HepG2 (cell line): ENCODE measurements at regions not wholly inside any gene's neighbourhood (a gene's known extent, or its start where the extent isn't known, plus 50 kb on each side); places are given as distances from the start of the nearest gene placed in this dataset.

ENCODE experiments used
- ATAC-seq: fragments of 200-7000 bp; cut with Tn5 transposase; 3 replicates; pipeline ENCODE4 v1.9.1; 2020; ENCODE audit warnings: mild to moderate bottlenecking, moderate library complexity
- BruUV-seq: library from RNA; stranded (reverse); fragments of 400-500 nt; replicated peaks from 2 replicates; lab custom pipeline; 2021; lab: Mats Ljungman, UMichigan
- CTCF ChIA-PET: fragments of 300-600 bp; formaldehyde crosslinking; extraction: SDS; loops from one replicate; lab custom pipeline; 2021; ENCODE audit warnings: low total read pairs, inconsistent platforms, low intra/inter-chr PET ratio; lab: Yijun Ruan, JAX
- POLR2A ChIA-PET: fragments of 350-600 bp; sonication (Branson Sonifier 250); formaldehyde crosslinking; loops from one replicate; lab custom pipeline; 2020; ENCODE audit warnings: antibody characterized with exemption, inconsistent platforms; lab: Yijun Ruan, JAX
- DNase-seq: peaks from one replicate; pipeline ENCODE4 v3.0.0-alpha.2; 2015; ENCODE audit warnings: low spot score
- FAIRE-seq: peaks from 3 replicates; lab custom pipeline; 2011; peaks lifted over from hg19 to GRCh38; lab: Jason Lieb, UNC
- H2AFZ ChIP-seq: one replicate; pipeline ENCODE4 v1.6.1; 2011; ENCODE audit warnings: low read length, inconsistent platforms
- H3K27ac ChIP-seq: fragments of 300-600 bp; 3 replicates; pipeline ENCODE4 v1.8.0; 2011; ENCODE audit warnings: mixed run types, mild to moderate bottlenecking, mixed read lengths, low read length, inconsistent platforms; ENCODE audit not compliant: insufficient read depth; ENCODE audit errors: extremely low read length
- H3K27me3 ChIP-seq, 2 experiments: fragments of 200-600 bp in 1 of 2; 2 replicates in 1 of 2; 3 replicates in 1 of 2; pipeline versions ENCODE4 v1.6.0 to v1.8.0; 2011; ENCODE audit warnings: low read length in 2 of 2, mild to moderate bottlenecking in 2 of 2, moderate library complexity in 2 of 2, inconsistent platforms in 1 of 2; ENCODE audit not compliant: insufficient read depth in 2 of 2, control insufficient read depth in 1 of 2
- H3K36me3 ChIP-seq, 2 experiments: fragments of 200-600 bp in 1 of 2; replicated peaks in 1 of 2; 2 replicates in 1 of 2; 3 replicates in 1 of 2; pipeline versions ENCODE4 v1.5.1 to v1.8.0; 2011; ENCODE audit warnings: low read length in 2 of 2, inconsistent platforms in 1 of 2; ENCODE audit not compliant: insufficient read depth in 2 of 2, control insufficient read depth in 1 of 2
- H3K4me1 ChIP-seq: 2 replicates; pipeline ENCODE4 v1.5.1; 2012; ENCODE audit warnings: low read length, inconsistent platforms; ENCODE audit not compliant: insufficient read depth
- H3K4me2 ChIP-seq: 2 replicates; pipeline ENCODE4 v1.6.0; 2011; ENCODE audit warnings: low read depth, low read length, inconsistent platforms
- H3K4me3 ChIP-seq, 3 experiments: fragments of 200-600 bp in 1 of 3; sonication (generic), shearing (Covaris generic) in 1 of 3; replicated peaks in 1 of 3; 2 replicates each; pipeline ENCODE4 v1.5.1; 2011 to 2016; ENCODE audit warnings: low read length in 3 of 3, inconsistent platforms in 2 of 3, low read depth in 2 of 3, mild to moderate bottlenecking in 2 of 3, control low read depth in 1 of 3, mixed read lengths in 1 of 3; ENCODE audit not compliant: insufficient read depth in 1 of 3
- H3K79me2 ChIP-seq: one replicate; pipeline ENCODE4 v1.6.1; 2011; ENCODE audit warnings: low read length, inconsistent platforms; ENCODE audit not compliant: insufficient read depth
- H3K9ac ChIP-seq: 2 replicates; pipeline ENCODE4 v1.6.0; 2011; ENCODE audit warnings: mild to moderate bottlenecking, low read depth, low read length, inconsistent platforms; ENCODE audit not compliant: insufficient read depth
- H3K9me3 ChIP-seq: 2 replicates; pipeline ENCODE4 v1.5.1; 2012; ENCODE audit warnings: mild to moderate bottlenecking, low read length
- H4K20me1 ChIP-seq: 2 replicates; pipeline ENCODE4 v1.6.0; 2011; ENCODE audit warnings: inconsistent platforms, mild to moderate bottlenecking, low read length, moderate library complexity; ENCODE audit not compliant: insufficient read depth
- DNMT1 ChIP-seq: sonication (generic); formaldehyde crosslinking; IDR thresholded peaks from 2 replicates; pipeline ENCODE4 v1.5.1; 2020; ENCODE audit warnings: mild to moderate bottlenecking, missing genetic modification reagents
- E2F2 ChIP-seq: sonication (generic); formaldehyde crosslinking; IDR thresholded peaks from 2 replicates; pipeline ENCODE4 v1.4.0; 2020; ENCODE audit warnings: missing genetic modification reagents, borderline replicate concordance
- HNF1A ChIP-seq, 2 experiments: sonication (generic) in 1 of 2; formaldehyde crosslinking in 1 of 2; IDR thresholded peaks; 2 replicates each; pipeline versions ENCODE4 v1.4.0 to v1.6.1; 2016 to 2020; ENCODE audit warnings: borderline replicate concordance in 1 of 2, low read depth in 1 of 2, mild to moderate bottlenecking in 1 of 2, missing genetic modification reagents in 1 of 2
- MIER2 ChIP-seq: IDR thresholded peaks from 2 replicates; pipeline ENCODE4 v1.6.1; 2016; ENCODE audit warnings: missing biosample characterization, missing genetic modification reagents
- NAIF1 ChIP-seq: sonication (generic); formaldehyde crosslinking; IDR thresholded peaks from 2 replicates; pipeline ENCODE4 v1.5.0; 2020; ENCODE audit warnings: mild to moderate bottlenecking, missing genetic modification reagents, borderline replicate concordance
- PHF8 ChIP-seq: sonication (generic); formaldehyde crosslinking; IDR thresholded peaks from 2 replicates; pipeline ENCODE4 v1.5.0; 2020; ENCODE audit warnings: missing genetic modification reagents
- POLR2G ChIP-seq: fragments of 200-400 bp; formaldehyde crosslinking; IDR thresholded peaks from 2 replicates; pipeline ENCODE4 v1.6.1; 2018; ENCODE audit warnings: mild to moderate bottlenecking, low read depth, low read length, moderate library complexity
- SETDB1 ChIP-seq: sonication (generic); formaldehyde crosslinking; IDR thresholded peaks from 2 replicates; pipeline ENCODE4 v1.5.1; 2020; ENCODE audit warnings: missing genetic modification reagents, mild to moderate bottlenecking, borderline replicate concordance
- TFDP1 ChIP-seq: IDR thresholded peaks from 2 replicates; pipeline ENCODE4 v1.6.1; 2016; ENCODE audit warnings: missing compliant biosample characterization, missing genetic modification reagents, borderline replicate concordance
- ZNF263 ChIP-seq: sonication (generic); formaldehyde crosslinking; IDR thresholded peaks from 2 replicates; pipeline ENCODE4 v1.4.0; 2020; ENCODE audit warnings: missing genetic modification reagents
- WGBS: methylation state at CpG from one replicate; pipeline ENCODE4 v1.1.6; 2017; ENCODE audit warnings: low lambda C conversion rate; 5-methylcytosine and 5-hydroxymethylcytosine counted together
- in situ Hi-C: cut with HindIII; loops from 2 replicates; pipeline ENCODE4 v1.10.0; 2017; ENCODE audit warnings: low pct_unique_long_range_greater_than_20kb; ENCODE audit not compliant: extremely low pct_ligation_motif_present
- intact Hi-C: fragments of 100-400 bp; cut with micrococcal nuclease; formaldehyde crosslinking; loops from one replicate; pipeline ENCODE4 v1.10.0; 2022; ENCODE audit not compliant: unreplicated experiment
- TF ChIP-seq, protein P1 (sequence below): sonication (generic); formaldehyde crosslinking; IDR thresholded peaks from 2 replicates; pipeline ENCODE4 v1.5.0; 2020; ENCODE audit warnings: missing genetic modification reagents, mild to moderate bottlenecking, borderline replicate concordance

DNA sequence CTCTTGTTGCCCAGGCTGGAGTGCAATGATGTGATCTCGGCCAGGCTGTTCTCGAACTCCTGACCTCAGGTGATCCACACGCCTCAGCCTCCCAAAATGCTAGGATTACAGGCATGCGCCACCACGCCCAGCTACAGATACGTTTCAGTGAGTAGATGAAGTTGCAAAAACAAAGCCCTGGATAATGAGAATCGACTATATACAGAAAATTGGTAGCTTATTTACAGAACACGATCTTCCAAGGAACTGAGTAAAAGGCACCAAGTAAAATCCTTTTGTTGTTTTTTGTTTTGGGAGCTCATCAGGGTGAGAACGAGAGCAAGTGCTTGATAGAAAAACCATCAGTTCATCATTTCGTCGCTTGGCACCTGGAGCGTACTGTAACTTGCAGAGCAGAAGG lies 62.8 kb downstream of the MYCN start:
- in situ Hi-C loops = no loop called here
- FAIRE-seq (no peak), DNase-seq (no peak), ATAC-seq (no peak)
- Histone ChIP-seq H3K4me3 (no peak overlapping the region), H3K79me2 (no peaks in the 10 kb centered on the region), H2AFZ (no peak overlapping the region), H3K27me3 (peaks cover 2 to 10% of the 10 kb centered on the region in 2 experiments; a peak in 2 of 5 replicates), H4K20me1 (no peaks in the 10 kb centered on the region), H3K4me1 (peaks cover 18% of the 10 kb centered on the region), H3K9me3 (no peaks in the 10 kb centered on the region), H3K27ac (no peak overlapping the region), H3K9ac (no peak overlapping the region), H3K36me3 (no peaks in the 10 kb centered on the region), H3K4me2 (no peak overlapping the region)
- TF ChIP-seq PHF8 (CRISPR knock-in tag) = no peak
- no peak for TF ChIP-seq E2F2 (CRISPR knock-in tag)
- TF ChIP-seq SETDB1 (CRISPR knock-in tag) = no peak
- no peak for TF ChIP-seq NAIF1 (CRISPR knock-in tag)
- no peak for TF ChIP-seq DNMT1 (CRISPR knock-in tag)
- TF ChIP-seq, protein P1, sequence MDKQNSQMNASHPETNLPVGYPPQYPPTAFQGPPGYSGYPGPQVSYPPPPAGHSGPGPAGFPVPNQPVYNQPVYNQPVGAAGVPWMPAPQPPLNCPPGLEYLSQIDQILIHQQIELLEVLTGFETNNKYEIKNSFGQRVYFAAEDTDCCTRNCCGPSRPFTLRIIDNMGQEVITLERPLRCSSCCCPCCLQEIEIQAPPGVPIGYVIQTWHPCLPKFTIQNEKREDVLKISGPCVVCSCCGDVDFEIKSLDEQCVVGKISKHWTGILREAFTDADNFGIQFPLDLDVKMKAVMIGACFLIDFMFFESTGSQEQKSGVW (CRISPR knock-in tag) = no peak
- no peak for TF ChIP-seq MIER2
- CTCF ChIA-PET = no interaction called here
- POLR2A ChIA-PET = no interaction called here
- BruUV-seq = no TSS peak
- intact Hi-C loops = no loop called here
- 32% methylated on average over 12 of the region's 12 CpGs for WGBS

GRCh38 chr2:16002575-16002974 lies 62.2 kb downstream of the MYCN start:
- Histone ChIP-seq H3K27ac (no peak overlapping the region), H3K9me3 (no peaks in the 10 kb centered on the region), H2AFZ (no peak overlapping the region), H3K9ac (no peak overlapping the region), H3K79me2 (no peaks in the 10 kb centered on the region), H3K4me3 (no peak overlapping the region), H3K36me3 (no peaks in the 10 kb centered on the region), H4K20me1 (no peaks in the 10 kb centered on the region), H3K4me1 (peaks cover 18% of the 10 kb centered on the region), H3K4me2 (no peak overlapping the region), H3K27me3 (peaks cover 2 to 10% of the 10 kb centered on the region in 2 experiments; a peak in 2 of 5 replicates)
- ChIA-PET CTCF (no interaction called here), POLR2A (no interaction called here)
- FAIRE-seq (no peak), ATAC-seq (no peak), DNase-seq (no peak)
- intact Hi-C loops = no loop called here
- in situ Hi-C loops = no loop called here
- BruUV-seq = no TSS peak
- WGBS = 32% methylated on average over 4 of the region's 4 CpGs
- TF ChIP-seq HNF1A (IDR thresholded peaks at IDR 0.05; ENCODE audit: low read depth) = no peak
- TF ChIP-seq HNF1A (CRISPR knock-in tag; IDR thresholded peaks at IDR 0.05; ENCODE audit: borderline replicate concordance) = no peak
- no peak for TF ChIP-seq POLR2G
- no peak for TF ChIP-seq TFDP1 (CRISPR knock-in tag)
- TF ChIP-seq ZNF263 (CRISPR knock-in tag) = no peak
